Stromal cell of bone marrow (primary cell): ENCODE measurements at regions not wholly inside any gene's neighbourhood (a gene's known extent, or its start where the extent isn't known, plus 50 kb on each side); places are given as distances from the start of the nearest gene placed in this dataset.

Experiments used
- DNase-seq: peaks from one replicate; pipeline ENCODE4 v3.0.0-alpha.2; 2012; ENCODE audit warnings: low read depth

- DNase-seq: no peak
Measured at GRCh38 chr1:34330061-34330460, 153.4 kb downstream of the C1orf94 start.

- DNase-seq: no peak
Measured at GRCh38 chr1:34331020-34331926, 154.6 kb downstream of the C1orf94 start.

GRCh38 chr1:34332996-34333395 lies 156.3 kb downstream of the C1orf94 start:
- no peak for DNase-seq

- DNase-seq: no peak
Measured at GRCh38 chr1:34338871-34339270, 162.2 kb downstream of the C1orf94 start.

- no peak for DNase-seq
Measured at GRCh38 chr1:34341896-34342295, 165.2 kb downstream of the C1orf94 start.

GRCh38 chr1:34342334-34342733 lies 165.6 kb downstream of the C1orf94 start:
- DNase-seq: no peak

- DNase-seq: no peak
Measured at GRCh38 chr1:34346128-34346527, 169.4 kb downstream of the C1orf94 start.

GRCh38 chr1:34353409-34353808 lies 176.7 kb downstream of the C1orf94 start:
- no peak for DNase-seq

- DNase-seq: no peak
Measured at GRCh38 chr1:34354367-34354766, 177.7 kb downstream of the C1orf94 start.

- no peak for DNase-seq
Measured at GRCh38 chr1:34356853-34357252, 180.1 kb downstream of the C1orf94 start.

GRCh38 chr1:34358636-34359035 lies 181.9 kb downstream of the C1orf94 start:
- DNase-seq: no peak

- DNase-seq: no peak
Measured at GRCh38 chr1:34359411-34359810, 182.7 kb downstream of the C1orf94 start.

- no peak for DNase-seq
Measured at GRCh38 chr1:34360574-34360973, 183.9 kb downstream of the C1orf94 start.

GRCh38 chr1:34361121-34361520 lies 184.4 kb downstream of the C1orf94 start:
- no peak for DNase-seq

GRCh38 chr1:34361781-34362357 lies 185.2 kb downstream of the C1orf94 start:
- no peak for DNase-seq

GRCh38 chr1:34362949-34363348 lies 186.2 kb downstream of the C1orf94 start:
- no peak for DNase-seq

GRCh38 chr1:34363447-34363846 lies 186.7 kb downstream of the C1orf94 start:
- DNase-seq: no peak

GRCh38 chr1:34363915-34364314 lies 187.2 kb downstream of the C1orf94 start:
- DNase-seq: no peak

- no peak for DNase-seq
Measured at GRCh38 chr1:34364376-34364775, 187.7 kb downstream of the C1orf94 start.

- no peak for DNase-seq
Measured at GRCh38 chr1:34365295-34365694, 188.6 kb downstream of the C1orf94 start.

- DNase-seq: no peak
Measured at GRCh38 chr1:34366875-34367624, 190.3 kb downstream of the C1orf94 start.

GRCh38 chr1:34367954-34368353 lies 191.2 kb downstream of the C1orf94 start:
- DNase-seq: no peak
